HFFc6 (cell line): ENCODE measurements at regions not wholly inside any gene's neighbourhood (a gene's known extent, or its start where the extent isn't known, plus 50 kb on each side); places are given as distances from the start of the nearest gene placed in this dataset.
"Not testable (repeated sequence)": the region's sequence is repeated elsewhere in the genome, so short reads cannot be mapped to it uniquely, and the experiment has no call there.

ENCODE experiments used
- DNase-seq: peaks from one replicate; pipeline ENCODE4 v3.0.0-alpha.2; 2018
- H3K27ac Mint-ChIP-seq: 2 replicates; pipeline ENCODE4 v1.8.0; 2020; ENCODE audit warnings: mild to moderate bottlenecking, mixed read lengths
- H3K27me3 Mint-ChIP-seq: 2 replicates; pipeline ENCODE4 v1.8.0; 2021; ENCODE audit warnings: mild to moderate bottlenecking, moderate library complexity, mixed read lengths; ENCODE audit not compliant: insufficient read depth
- H3K36me3 Mint-ChIP-seq: 2 replicates; pipeline ENCODE4 v1.8.0; 2021; ENCODE audit warnings: low read depth, mixed read lengths
- H3K4me1 Mint-ChIP-seq: 2 replicates; pipeline ENCODE4 v1.8.0; 2020; ENCODE audit warnings: low read depth, mixed read lengths
- H3K4me3 Mint-ChIP-seq: 2 replicates; pipeline ENCODE4 v1.8.0; 2020; ENCODE audit warnings: mild to moderate bottlenecking, moderate library complexity, mixed read lengths
- H3K9me3 Mint-ChIP-seq: 2 replicates; pipeline ENCODE4 v1.8.0; 2020; ENCODE audit warnings: mild to moderate bottlenecking, mixed read lengths
- CTCF ChIP-seq: fragments of 200-600 bp; sonication (generic); IDR thresholded peaks from 2 replicates; pipeline ENCODE4 v1.5.0; 2021; ENCODE audit warnings: antibody characterized with exemption, mild to moderate bottlenecking

GRCh38 chr2:31654241-31654640 is 73.5 kb upstream of the SRD5A2 start:
- TF ChIP-seq CTCF = no peak
- no peak overlapping the region for H3K27ac Mint-ChIP-seq
- peaks cover 5% of the 10 kb centered on the region for H3K27me3 Mint-ChIP-seq
- no peaks in the 10 kb centered on the region for H3K36me3 Mint-ChIP-seq
- DNase-seq = no peak
- no peaks in the 10 kb centered on the region for H3K9me3 Mint-ChIP-seq
- no peak overlapping the region for H3K4me3 Mint-ChIP-seq
- H3K4me1 Mint-ChIP-seq = no peaks in the 10 kb centered on the region

- TF ChIP-seq CTCF = no peak
- H3K27ac Mint-ChIP-seq = no peak overlapping the region
- no peak overlapping the region for H3K4me3 Mint-ChIP-seq
- H3K27me3 Mint-ChIP-seq = peaks cover 5% of the 10 kb centered on the region
- no peaks in the 10 kb centered on the region for H3K36me3 Mint-ChIP-seq
- no peaks in the 10 kb centered on the region for H3K4me1 Mint-ChIP-seq
- H3K9me3 Mint-ChIP-seq = no peaks in the 10 kb centered on the region
- no peak for DNase-seq
These were observed 71.0 kb upstream of the SRD5A2 start for GRCh38 chr2:31651736-31652135.

- Mint-ChIP-seq H3K4me1 (no peaks in the 10 kb centered on the region), H3K4me3 (no peak overlapping the region), H3K27me3 (peaks cover 7% of the 10 kb centered on the region), H3K36me3 (no peaks in the 10 kb centered on the region), H3K9me3 (no peaks in the 10 kb centered on the region), H3K27ac (no peak overlapping the region)
- DNase-seq = no peak
- TF ChIP-seq CTCF = no peak
These were observed 70.5 kb upstream of the SRD5A2 start for GRCh38 chr2:31651267-31651666.

- H3K4me1 Mint-ChIP-seq = no peaks in the 10 kb centered on the region
- H3K36me3 Mint-ChIP-seq = no peaks in the 10 kb centered on the region
- no peaks in the 10 kb centered on the region for H3K9me3 Mint-ChIP-seq
- H3K27ac Mint-ChIP-seq = no peak overlapping the region
- H3K27me3 Mint-ChIP-seq = peaks cover 5% of the 10 kb centered on the region
- H3K4me3 Mint-ChIP-seq = no peak overlapping the region
- TF ChIP-seq CTCF = no peak
- no peak for DNase-seq
These were observed 63.8 kb upstream of the SRD5A2 start for GRCh38 chr2:31644551-31644950.

GRCh38 chr2:31642707-31643106 is 62.0 kb upstream of the SRD5A2 start:
- H3K9me3 Mint-ChIP-seq = no peaks in the 10 kb centered on the region
- no peak overlapping the region for H3K27ac Mint-ChIP-seq
- peaks cover 5% of the 10 kb centered on the region for H3K27me3 Mint-ChIP-seq
- DNase-seq = no peak
- H3K4me1 Mint-ChIP-seq = no peaks in the 10 kb centered on the region
- no peak for TF ChIP-seq CTCF
- no peaks in the 10 kb centered on the region for H3K36me3 Mint-ChIP-seq
- no peak overlapping the region for H3K4me3 Mint-ChIP-seq

- H3K27ac Mint-ChIP-seq, H3K27me3 Mint-ChIP-seq, H3K9me3 Mint-ChIP-seq, H3K4me1 Mint-ChIP-seq, H3K4me3 Mint-ChIP-seq, H3K36me3 Mint-ChIP-seq, DNase-seq: not testable (repeated sequence)
These were observed 51.5 kb upstream of the SRD5A2 start for GRCh38 chr2:31632201-31632600.
